ENCODE measurements at regions not wholly inside any gene's neighbourhood (a gene's known extent, or its start where the extent isn't known, plus 50 kb on each side); places are given as distances from the start of the nearest gene placed in this dataset.

DNA sequence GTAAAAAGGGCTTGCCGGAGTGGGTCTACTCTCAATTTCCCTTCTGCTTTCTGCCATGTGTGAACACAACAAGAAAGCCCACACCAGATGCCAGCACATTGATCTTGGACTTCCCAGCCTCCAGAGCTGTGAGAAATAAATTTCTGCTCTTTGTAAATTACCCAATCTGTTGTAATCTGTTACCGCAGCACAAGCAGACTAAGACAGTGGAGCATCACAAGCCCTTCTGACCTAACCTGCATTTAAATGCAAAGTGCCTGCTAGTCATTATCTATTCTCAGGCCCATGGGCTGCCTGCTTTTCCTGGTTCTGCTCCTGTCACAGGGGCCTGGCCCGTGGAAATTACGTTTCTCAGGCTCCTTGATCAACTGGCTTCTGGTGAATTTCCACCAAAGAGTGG lies 199.3 kb upstream of the AUTS2 start:
- no peaks in the 10 kb centered on the region for H3K27me3 ChIP-seq
- intact Hi-C loops (cut with DNase I) = no loop called here
- TF ChIP-seq, protein P1, sequence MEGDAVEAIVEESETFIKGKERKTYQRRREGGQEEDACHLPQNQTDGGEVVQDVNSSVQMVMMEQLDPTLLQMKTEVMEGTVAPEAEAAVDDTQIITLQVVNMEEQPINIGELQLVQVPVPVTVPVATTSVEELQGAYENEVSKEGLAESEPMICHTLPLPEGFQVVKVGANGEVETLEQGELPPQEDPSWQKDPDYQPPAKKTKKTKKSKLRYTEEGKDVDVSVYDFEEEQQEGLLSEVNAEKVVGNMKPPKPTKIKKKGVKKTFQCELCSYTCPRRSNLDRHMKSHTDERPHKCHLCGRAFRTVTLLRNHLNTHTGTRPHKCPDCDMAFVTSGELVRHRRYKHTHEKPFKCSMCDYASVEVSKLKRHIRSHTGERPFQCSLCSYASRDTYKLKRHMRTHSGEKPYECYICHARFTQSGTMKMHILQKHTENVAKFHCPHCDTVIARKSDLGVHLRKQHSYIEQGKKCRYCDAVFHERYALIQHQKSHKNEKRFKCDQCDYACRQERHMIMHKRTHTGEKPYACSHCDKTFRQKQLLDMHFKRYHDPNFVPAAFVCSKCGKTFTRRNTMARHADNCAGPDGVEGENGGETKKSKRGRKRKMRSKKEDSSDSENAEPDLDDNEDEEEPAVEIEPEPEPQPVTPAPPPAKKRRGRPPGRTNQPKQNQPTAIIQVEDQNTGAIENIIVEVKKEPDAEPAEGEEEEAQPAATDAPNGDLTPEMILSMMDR (IDR thresholded peaks at IDR 0.05) = no peak
- H3K36me3 ChIP-seq = no peaks in the 10 kb centered on the region
- peaks cover 2% of the 10 kb centered on the region for H3K9me3 ChIP-seq
- H3K4me3 ChIP-seq = no peak overlapping the region
- no peak overlapping the region for H3K9ac ChIP-seq (ENCODE audit: low read depth in 2 of 2, low read length in 2 of 2)
- H3K27ac ChIP-seq = no peak overlapping the region
- no peaks in the 10 kb centered on the region for H3K4me1 ChIP-seq
- no peak for DNase-seq

DNA sequence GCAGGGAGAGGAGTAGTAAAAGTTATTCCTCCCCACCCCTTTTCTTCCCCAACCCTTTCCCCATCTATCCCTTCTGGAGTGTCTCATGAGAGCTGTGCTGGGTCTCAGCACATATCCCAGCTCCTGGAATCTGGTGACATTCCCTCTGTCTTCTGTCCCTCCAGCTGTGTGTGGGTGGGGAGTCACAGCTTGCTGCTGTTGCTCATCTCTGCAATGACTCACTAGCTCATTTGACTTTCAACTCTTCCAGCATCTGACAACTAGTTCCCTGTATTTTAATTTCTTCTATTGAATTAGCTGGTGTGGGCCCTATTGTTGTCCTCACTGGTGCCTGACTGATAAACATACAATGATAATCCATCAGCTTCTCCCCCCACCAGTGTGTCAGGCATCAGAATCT lies 198.9 kb upstream of the AUTS2 start:
- Histone ChIP-seq H3K36me3 (no peaks in the 10 kb centered on the region), H3K4me3 (no peak overlapping the region), H3K27me3 (no peaks in the 10 kb centered on the region), H3K9me3 (peaks cover 2% of the 10 kb centered on the region), H3K27ac (no peak overlapping the region), H3K4me1 (no peaks in the 10 kb centered on the region), H3K9ac (ENCODE audit: low read depth in 2 of 2, low read length in 2 of 2) (no peak overlapping the region)
- DNase-seq = no peak
- TF ChIP-seq, protein P1 (IDR thresholded peaks at IDR 0.05) = no peak
- intact Hi-C loops (cut with DNase I) = no loop called here

DNA sequence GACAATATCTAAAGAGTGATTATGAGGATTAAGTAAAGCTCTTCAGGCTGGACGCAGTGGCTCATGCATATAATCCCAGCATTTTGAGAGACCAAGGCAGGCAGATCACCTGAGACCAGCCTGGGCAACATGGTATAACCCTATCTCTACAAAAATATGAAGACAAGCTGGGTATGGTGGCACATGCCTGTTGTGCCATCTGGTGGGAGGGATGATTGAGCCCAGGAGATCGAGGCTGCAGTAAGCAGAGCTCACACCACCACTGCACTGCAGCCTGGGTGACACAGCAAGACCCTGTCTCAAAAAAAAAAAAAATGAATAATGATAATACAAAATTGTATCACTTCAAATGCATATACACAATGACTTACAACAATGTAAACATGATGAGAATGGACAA lies 195.6 kb upstream of the AUTS2 start:
- Histone ChIP-seq H3K4me3 (no peak overlapping the region), H3K27me3 (no peaks in the 10 kb centered on the region), H3K9ac (ENCODE audit: low read depth in 2 of 2, low read length in 2 of 2) (no peak overlapping the region), H3K36me3 (no peaks in the 10 kb centered on the region), H3K9me3 (peaks cover 2% of the 10 kb centered on the region), H3K27ac (no peak overlapping the region), H3K4me1 (no peaks in the 10 kb centered on the region)
- TF ChIP-seq, protein P1 (IDR thresholded peaks at IDR 0.05) = no peak
- intact Hi-C loops (cut with DNase I) = no loop called here
- DNase-seq = no peak

DNA sequence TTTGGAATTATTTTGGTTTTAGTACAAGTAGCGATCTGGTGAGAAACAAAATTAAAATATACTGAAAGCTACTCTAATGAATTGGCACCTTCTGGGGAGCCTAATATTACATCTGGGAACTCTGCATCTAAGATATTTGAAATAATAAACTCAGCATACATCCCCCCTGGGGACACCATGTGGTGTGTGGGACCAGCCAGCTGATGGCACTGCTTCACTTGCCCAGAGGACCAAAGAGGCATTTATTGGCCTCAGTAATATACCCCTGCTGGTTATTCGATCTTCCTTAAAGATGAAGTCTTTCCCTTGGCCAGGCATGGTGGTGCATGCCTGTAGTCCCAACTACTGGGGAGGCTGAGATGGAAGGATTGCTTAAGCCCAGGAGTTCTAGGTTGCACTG lies 195.1 kb upstream of the AUTS2 start:
- Histone ChIP-seq H3K27me3 (no peaks in the 10 kb centered on the region), H3K9me3 (peaks cover 2% of the 10 kb centered on the region), H3K9ac (ENCODE audit: low read depth in 2 of 2, low read length in 2 of 2) (no peak overlapping the region), H3K36me3 (no peaks in the 10 kb centered on the region), H3K4me1 (no peaks in the 10 kb centered on the region), H3K27ac (no peak overlapping the region), H3K4me3 (no peak overlapping the region)
- DNase-seq = no peak
- TF ChIP-seq, protein P1 (IDR thresholded peaks at IDR 0.05) = no peak
- intact Hi-C loops (cut with DNase I) = no loop called here

DNA sequence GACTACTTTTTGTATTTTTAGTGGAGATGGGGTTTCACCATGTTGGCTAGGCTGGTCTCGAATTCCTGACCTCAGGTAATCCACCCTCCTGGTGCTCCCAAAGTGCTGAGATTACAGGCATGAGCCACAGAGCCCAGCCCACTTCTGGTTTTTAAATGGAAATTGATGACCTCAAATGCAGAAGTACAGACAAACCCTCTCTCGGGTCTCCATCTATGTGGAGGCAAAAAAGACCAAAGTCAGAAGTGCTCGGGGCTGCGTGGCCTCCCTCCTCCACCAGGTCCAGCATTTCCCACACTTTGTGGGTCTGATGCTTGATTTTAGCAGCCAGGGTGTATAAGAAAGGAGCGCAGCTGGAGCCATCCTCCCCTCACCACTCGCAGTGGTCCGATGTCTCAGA lies 187.3 kb upstream of the AUTS2 start:
- no peak overlapping the region for H3K4me3 ChIP-seq
- intact Hi-C loops (cut with DNase I) = no loop called here
- H3K9ac ChIP-seq (ENCODE audit: low read depth in 2 of 2, low read length in 2 of 2) = no peak overlapping the region
- no peaks in the 10 kb centered on the region for H3K9me3 ChIP-seq
- no peaks in the 10 kb centered on the region for H3K4me1 ChIP-seq
- no peak overlapping the region for H3K27ac ChIP-seq
- H3K27me3 ChIP-seq = no peaks in the 10 kb centered on the region
- TF ChIP-seq, protein P1 (IDR thresholded peaks at IDR 0.05) = no peak
- no peaks in the 10 kb centered on the region for H3K36me3 ChIP-seq
- no peak for DNase-seq

DNA sequence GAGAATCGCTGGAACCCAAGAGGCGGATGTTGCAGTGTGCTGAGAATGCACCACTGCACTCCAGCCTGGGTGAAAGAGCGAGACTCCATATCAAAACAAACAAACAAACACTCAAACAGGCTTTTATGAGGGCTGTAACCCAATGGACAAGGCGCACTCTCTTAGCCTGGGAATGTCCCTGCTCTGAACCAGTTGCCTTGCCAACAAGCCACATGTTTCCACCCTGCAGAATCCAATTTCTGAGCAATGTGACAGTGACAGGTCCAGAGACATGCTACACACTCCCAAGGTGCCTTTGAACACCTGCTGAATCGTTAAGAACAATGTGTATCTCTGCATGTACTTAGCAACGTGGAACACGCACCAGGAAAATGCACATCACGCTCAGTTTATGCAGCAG lies 186.8 kb upstream of the AUTS2 start:
- Histone ChIP-seq H3K4me3 (no peak overlapping the region), H3K9ac (ENCODE audit: low read depth in 2 of 2, low read length in 2 of 2) (no peak overlapping the region), H3K27me3 (no peaks in the 10 kb centered on the region), H3K4me1 (no peaks in the 10 kb centered on the region), H3K27ac (no peak overlapping the region), H3K36me3 (no peaks in the 10 kb centered on the region), H3K9me3 (no peaks in the 10 kb centered on the region)
- intact Hi-C loops (cut with DNase I) = no loop called here
- TF ChIP-seq, protein P1 (IDR thresholded peaks at IDR 0.05) = no peak
- no peak for DNase-seq

Measured in colonic mucosa (tissue), 4 donors.